Activated CD4-positive, alpha-beta T cell treated with anti-CD3 and anti-CD28 coated beads, Interleukin-2, amount 50 U/mL, for 1 hour (primary cell): ENCODE measurements at regions not wholly inside any gene's neighbourhood (a gene's known extent, or its start where the extent isn't known, plus 50 kb on each side); places are given as distances from the start of the nearest gene placed in this dataset.

Experiments
- DNase-seq: peaks from one replicate; pipeline ENCODE4 v3.0.0-alpha.2; 2020

GRCh38 chr3:68142441-68142840, 488.0 kb upstream of the SUCLG2 start:
- no peak for DNase-seq

DNA sequence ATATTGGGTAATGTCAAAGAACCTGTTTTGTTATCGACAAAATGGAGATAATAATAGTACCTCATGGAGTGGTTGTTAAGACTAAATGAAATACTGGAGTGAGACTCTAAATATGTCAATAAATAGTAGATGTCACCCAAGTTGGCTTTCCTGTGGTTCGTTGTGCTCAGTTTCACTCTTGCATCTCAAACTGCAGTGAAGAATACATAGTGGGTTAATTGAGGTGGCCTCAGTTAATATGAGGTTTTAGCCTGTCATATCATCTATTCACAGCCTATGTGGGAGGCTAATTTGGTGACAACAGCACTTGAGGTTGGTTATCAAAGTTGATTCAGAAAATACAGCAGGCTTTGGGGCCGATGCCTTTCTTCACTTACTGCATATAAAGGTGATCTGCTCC, 485.5 kb upstream of the SUCLG2 start:
- no peak for DNase-seq

DNA sequence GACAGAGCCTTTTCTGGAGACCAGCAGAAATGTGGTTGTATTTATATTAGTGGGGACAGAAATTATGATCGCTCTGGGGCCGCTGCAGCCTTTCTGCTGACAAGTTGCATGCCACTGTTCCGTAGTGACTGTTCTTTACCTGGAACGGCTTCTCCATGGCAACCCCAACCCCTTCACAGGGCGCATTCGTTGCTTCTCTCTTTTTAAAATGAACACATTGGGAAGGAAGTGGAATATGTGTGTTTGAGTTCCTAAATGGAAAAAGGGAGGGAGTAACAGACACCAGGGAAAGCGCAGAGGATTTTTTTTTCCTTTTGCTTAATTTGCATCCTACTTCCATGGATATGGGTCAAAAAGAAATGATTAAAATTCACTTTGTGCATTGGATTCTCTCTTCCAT, 482.0 kb upstream of the SUCLG2 start:
- DNase-seq = no peak

- no peak for DNase-seq
Measured at GRCh38 chr3:68135067-68135466, 480.7 kb upstream of the SUCLG2 start.

DNA sequence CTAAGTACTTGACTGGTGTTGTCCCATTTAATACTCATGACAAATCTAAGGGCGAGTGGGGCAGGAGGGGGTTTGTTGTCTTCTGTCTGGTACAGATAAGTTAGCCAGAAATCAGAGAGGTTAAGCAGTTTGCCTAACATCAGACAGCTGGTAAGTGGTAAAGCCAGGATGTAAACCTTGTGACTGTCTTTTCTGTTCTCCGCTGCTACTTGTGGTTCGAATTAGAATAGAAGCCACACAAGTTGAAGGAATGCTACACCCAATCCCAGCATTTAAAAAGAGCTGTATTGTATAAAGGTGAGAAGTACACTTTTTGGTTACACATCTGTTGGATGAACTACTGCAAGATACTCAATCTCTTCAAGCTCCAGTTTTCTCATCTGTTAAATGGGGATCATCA, 474.7 kb upstream of the SUCLG2 start:
- DNase-seq = no peak

- no peak for DNase-seq
Measured at GRCh38 chr3:68123231-68123630, 468.8 kb upstream of the SUCLG2 start.

GRCh38 chr3:68121287-68121686, 466.9 kb upstream of the SUCLG2 start:
- DNase-seq = no peak

- DNase-seq = no peak
Measured at GRCh38 chr3:68116580-68116979, 462.2 kb upstream of the SUCLG2 start.

- DNase-seq = no peak
Measured at GRCh38 chr3:68103811-68104210, 449.4 kb upstream of the SUCLG2 start.

DNA sequence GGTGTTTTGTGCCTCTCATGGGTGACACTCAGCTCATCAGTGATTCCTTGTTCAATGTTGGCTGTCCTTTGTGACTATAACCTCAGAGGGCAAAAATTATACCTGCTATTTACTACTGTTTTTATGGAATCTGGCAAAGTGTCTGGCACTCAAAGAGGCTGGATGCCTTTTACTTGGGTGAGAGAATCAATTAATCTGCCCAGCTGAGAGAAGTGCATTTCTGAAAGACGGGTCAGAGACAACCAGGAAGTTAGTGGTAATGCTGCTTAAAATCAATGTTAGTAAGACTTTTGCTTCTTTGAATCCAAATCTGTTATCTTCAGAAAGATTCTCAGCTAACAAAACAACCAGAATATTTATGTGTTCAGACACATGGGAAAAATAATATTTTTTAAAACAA, 436.2 kb upstream of the SUCLG2 start:
- DNase-seq = no peak

GRCh38 chr3:68089572-68090011, 435.2 kb upstream of the SUCLG2 start:
- no peak for DNase-seq

GRCh38 chr3:68088636-68089035, 434.2 kb upstream of the SUCLG2 start:
- DNase-seq = no peak

DNA sequence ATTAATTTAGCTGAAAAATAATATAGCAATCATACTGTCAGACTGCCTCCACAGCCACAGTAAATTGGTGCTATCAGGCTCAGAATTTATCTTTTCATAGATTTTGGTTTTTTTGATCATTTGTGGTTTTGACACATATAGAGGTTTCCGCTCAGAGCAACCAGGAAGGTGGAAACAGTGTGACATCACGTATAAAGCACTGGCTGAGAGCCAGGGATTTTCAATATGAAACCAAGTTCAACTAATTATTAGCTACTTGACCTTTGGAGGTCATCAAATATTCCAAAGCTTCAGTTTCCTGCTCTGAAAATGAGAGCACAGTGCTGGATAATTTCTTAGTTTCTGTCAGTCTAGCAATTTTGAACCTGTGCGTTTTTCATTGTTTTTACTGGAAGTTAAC, 433.8 kb upstream of the SUCLG2 start:
- peak; percentile 47 for DNase-seq

GRCh38 chr3:68072062-68072461, 417.6 kb upstream of the SUCLG2 start:
- no peak for DNase-seq

GRCh38 chr3:68070186-68070585, 415.8 kb upstream of the SUCLG2 start:
- DNase-seq = no peak

- no peak for DNase-seq
Measured at GRCh38 chr3:68067314-68067713, 412.9 kb upstream of the SUCLG2 start.

GRCh38 chr3:68062926-68063325, 408.5 kb upstream of the SUCLG2 start:
- DNase-seq = no peak

DNA sequence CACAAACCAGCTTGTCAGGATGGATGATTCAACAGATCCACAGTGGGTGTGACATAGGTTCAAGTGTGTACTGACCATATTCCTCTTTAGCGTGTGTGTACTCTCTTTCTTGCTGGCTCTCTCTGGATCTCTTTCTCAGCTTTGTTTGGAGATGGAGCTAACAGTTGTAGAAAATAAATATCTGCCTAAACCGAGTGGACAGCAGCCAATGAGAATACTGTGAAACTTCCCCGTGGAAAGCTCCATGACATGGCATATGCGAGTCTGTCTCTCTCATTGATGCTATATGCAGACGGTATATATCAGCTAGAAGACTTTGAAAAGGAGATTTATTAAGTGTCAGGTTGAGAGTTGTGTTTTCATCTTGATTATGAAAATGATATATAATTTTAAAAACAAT, 406.5 kb upstream of the SUCLG2 start:
- no peak for DNase-seq

- DNase-seq = no peak
Measured at GRCh38 chr3:68060191-68060590, 405.8 kb upstream of the SUCLG2 start.

- DNase-seq = no peak
Measured at GRCh38 chr3:68059628-68060152, 405.3 kb upstream of the SUCLG2 start.

- DNase-seq = peak; percentile 55
Measured at GRCh38 chr3:68057637-68058320, 403.4 kb upstream of the SUCLG2 start.

DNA sequence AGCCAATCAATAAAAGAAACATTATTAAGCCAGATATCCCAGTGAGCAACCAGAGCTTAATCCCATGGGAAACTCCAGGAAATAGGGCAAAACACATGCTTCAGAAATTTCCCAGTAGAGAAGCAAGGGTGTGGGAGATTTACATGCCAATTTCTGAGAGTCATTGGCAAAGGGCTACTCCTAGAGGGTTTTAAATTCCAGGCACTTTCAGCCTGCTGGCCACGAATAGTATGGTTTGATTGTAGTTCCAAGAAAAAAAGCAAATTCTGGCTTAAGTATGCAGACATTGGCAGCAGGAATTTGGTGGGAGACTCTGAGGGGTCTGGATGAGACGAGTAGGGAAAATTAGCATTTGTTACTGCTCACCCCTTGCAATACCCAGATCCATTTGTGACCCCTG, 402.1 kb upstream of the SUCLG2 start:
- DNase-seq = no peak

DNA sequence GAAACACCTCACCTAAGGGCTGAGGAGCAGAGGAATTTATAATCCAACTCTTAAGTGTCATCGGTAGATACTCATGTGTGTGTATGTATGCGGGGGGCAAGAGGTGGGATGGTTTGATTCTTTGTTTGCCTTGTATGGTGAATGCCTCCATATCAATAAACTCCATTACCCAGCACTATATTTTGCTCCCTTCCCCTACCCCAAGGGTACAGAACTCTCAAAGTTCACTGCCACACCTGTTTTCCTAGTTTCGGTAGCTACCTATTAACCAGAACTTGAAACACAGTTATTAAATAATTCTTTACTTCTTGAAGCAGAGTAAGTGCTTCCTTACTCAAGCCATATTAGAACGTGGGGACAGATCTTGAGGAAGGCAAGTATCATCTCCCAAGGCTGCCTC, 400.8 kb upstream of the SUCLG2 start:
- no peak for DNase-seq

DNA sequence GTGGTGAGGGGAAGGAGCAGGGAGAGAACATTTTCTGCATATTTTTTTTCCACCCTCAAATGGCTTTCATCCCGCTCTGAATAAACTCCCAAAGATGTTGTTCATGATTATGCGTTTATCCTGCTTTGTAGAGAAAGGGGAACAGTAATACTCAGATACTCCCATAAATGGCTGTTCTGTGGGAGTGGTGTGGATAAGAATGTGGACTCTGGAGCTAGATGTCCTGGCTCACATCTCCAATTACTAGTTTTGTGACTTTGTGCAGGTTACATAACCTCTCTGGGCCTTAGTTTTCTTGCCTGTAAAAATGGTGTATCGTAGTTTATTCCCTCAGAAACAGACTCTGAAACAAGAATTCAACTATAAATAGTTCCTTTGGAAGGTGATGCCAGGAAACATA, 395.4 kb upstream of the SUCLG2 start:
- no peak for DNase-seq

- no peak for DNase-seq
Measured at GRCh38 chr3:68045976-68046375, 391.6 kb upstream of the SUCLG2 start.
